GM19452 (cell line): ENCODE measurements at regions not wholly inside any gene's neighbourhood (a gene's known extent, or its start where the extent isn't known, plus 50 kb on each side); places are given as distances from the start of the nearest gene placed in this dataset.
A peak's percentile ranks its signal among the peaks of the same experiment; 100 is the strongest.
"Not testable (repeated sequence)": the region's sequence is repeated elsewhere in the genome, so short reads cannot be mapped to it uniquely, and the experiment has no call there.

Experiments used
- ATAC-seq: cut with Tn5 transposase; IDR thresholded peaks from one replicate; pipeline ENCODE4 v1.9.1; 2021; ENCODE audit not compliant: unreplicated experiment

DNA sequence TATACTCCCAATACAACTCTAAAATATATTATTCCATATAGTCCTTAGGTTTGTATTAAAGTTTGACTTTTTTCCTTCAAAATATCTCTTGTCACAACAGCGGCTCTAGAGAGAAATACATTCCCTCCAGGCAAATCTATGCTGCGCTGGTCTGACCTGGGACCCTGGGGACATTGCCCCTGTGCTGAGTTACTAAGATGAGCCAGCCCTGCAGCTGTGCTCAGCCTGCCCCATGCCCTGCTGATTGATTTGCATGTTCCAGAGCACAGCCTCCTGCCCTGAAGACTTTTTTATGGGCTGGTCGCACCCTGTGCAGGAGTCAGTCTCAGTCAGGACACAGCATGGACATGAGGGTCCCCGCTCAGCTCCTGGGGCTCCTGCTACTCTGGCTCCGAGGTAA, 1170.7 kb downstream of the RPIA start:
- ATAC-seq: not testable (repeated sequence)

DNA sequence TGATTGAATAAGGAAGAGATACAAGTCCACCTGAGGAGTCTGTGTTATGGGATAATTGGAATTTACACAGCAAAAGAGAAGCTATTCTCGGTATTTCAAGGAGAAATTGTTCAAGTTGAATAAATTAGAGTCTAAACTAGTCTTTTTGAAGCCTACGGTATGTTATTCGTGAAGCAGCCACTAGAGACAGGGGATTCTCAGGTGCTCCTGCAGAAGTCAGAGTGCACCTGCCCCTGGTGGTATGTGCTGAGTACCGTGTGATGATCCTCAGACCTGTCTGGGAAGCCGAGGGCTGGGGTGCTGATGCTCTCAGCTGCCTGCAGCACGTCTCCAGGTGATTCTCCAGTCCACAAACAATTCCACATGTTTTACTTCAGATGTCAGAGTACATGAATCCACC, 1171.7 kb downstream of the RPIA start:
- ATAC-seq: not testable (repeated sequence)

DNA sequence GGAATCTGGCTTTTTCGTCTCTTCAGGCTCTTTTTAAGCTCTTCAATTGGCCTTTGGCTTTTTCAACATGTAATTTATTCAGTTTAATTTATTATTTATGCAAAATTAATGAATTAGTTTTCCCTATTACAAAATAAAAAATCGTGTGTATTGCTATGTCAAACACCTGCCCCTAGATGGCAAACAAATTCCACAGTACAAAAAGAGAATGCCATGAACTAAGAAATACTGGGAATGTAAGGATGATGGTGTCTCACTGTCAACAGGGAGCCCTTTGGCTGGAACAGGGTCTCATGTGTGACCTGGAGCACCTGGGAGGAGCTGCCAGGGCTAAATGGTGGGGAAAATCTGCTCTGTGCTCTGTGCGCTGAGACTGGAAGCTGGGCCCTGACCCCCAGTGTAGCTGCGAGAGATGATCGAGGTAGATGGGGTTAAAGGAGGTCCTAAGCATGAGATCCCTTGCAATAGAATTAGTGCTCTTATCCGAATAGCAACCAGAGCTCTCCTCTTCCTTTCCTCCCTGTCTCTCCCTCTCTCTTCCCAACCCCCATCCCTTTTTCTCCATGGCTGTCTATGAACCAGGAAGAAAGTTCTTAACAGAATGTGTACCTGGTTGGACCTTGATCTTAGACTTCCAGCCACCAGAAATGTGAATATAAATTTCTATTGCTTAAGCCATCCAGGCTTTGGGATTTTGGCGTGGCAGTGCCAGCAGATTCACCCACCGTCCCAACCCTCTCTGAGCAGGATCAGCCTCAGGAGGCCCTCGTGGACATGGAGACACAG, 1183.5 kb downstream of the RPIA start:
- ATAC-seq: not testable (repeated sequence)

DNA sequence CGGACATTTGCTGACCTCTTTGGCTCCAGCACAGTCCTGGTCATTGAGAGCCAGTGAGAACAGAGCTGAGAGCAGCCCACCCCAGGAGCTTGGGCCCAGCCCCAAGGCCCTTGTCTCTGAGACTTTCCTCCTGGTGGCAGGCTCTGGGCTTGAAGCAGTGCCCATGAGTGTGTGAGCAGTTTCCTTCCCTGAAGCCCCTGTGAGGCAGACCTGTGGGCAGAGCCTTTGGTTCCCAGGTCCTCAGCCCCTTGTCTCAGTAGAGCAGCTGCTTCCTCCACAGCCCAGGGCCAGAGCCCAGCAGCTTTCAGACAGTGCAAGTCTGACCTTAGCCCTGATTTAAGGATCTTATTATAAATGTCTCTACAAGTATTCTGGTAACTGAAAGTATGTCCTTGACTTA, 1185.0 kb downstream of the RPIA start:
- not testable (repeated sequence) for ATAC-seq

DNA sequence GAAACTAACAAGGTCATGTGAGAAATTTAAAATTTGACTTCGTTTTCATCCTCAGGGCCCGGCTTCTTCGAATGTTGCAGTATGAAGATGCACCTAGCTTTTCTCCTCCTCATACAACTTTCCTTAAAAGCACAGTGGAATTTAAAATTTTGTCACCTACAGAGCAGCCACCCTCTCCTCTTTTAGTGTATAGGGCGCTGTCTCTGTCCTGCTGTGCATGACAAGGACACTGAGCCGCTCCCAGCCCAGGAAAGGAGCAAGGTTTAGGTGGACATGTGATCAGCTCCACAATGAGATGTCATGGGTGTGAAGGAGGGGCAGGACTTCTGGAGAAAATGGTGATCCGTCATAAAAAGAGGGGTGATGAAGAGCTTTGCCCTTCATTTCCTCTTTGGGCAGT, 1185.4 kb downstream of the RPIA start:
- not testable (repeated sequence) for ATAC-seq

DNA sequence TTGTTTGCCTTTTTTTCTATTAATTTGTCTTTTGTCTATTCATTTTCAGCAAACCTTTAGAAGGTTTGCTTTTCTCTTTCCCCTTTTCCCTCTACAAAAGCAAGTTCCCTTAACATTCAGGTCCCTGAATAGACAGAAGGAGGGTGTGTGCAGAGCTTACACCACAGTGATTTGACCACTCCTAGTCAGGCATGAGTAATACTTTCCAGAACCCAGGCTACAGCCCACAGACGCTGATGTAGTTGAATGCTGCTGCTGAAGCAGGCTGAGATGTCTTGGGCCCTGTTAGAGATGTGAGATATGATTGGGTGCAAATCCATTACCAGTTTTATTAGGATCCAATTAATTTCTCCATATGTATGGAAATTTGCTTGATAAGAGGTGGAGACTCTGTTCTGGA, 1191.4 kb downstream of the RPIA start:
- ATAC-seq: not testable (repeated sequence)

DNA sequence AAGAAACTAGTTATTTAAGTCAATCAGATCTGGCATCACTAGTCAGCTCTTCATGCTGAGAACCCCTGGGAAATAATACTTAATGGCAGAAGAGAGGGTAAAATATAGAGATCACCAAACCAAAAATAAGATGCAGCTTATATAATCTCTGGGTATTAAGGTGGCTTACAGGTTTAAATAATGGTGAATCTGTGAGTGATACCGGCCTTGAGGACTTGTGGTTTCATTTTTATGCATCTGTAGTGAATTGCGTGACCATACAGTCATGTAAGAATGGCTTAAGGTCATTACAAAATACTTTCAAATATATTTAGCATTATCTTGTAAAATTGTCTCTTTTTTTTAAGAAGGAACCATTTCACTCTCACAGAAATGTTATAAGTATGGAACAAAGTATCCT, 1192.2 kb downstream of the RPIA start:
- not testable (repeated sequence) for ATAC-seq

DNA sequence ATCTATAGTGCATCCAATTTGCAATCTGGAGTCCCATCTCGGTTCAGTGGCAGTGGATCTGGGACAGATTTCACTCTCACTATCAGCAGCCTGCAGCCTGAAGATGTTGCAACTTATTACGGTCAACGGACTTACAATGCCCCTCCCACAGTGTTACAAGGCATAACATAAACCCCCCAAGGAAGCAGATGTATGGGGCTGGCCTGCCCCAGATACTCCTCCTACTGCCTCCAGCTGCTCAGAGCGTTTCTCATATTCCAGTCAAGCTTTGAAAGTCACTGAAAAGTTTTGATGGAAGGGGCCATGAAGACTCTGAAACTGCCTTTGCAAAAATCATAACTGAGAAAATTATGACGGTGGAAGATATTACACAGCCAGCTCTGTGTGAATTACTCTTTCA, 1193.6 kb downstream of the RPIA start:
- not testable (repeated sequence) for ATAC-seq

DNA sequence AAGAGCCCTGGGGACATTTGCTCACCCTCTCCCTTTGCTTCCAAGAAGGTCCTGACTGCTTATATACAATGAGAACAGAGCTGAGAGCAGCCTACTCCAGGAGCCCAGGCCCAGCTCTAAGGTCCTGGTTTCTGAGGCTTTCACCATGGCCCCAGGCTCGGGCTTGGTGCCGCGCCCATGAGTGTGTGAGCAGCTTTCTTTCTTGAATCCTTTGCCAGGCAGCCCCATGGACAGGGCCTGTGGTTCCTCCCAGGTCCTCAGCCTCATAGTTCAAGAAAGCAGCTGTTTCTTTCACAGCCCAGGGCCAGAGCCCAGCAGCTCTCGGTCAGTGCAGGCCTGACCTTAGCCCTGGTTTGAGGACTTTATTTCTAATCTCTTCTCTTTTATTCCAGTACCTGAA, 1197.2 kb downstream of the RPIA start:
- ATAC-seq: not testable (repeated sequence)

DNA sequence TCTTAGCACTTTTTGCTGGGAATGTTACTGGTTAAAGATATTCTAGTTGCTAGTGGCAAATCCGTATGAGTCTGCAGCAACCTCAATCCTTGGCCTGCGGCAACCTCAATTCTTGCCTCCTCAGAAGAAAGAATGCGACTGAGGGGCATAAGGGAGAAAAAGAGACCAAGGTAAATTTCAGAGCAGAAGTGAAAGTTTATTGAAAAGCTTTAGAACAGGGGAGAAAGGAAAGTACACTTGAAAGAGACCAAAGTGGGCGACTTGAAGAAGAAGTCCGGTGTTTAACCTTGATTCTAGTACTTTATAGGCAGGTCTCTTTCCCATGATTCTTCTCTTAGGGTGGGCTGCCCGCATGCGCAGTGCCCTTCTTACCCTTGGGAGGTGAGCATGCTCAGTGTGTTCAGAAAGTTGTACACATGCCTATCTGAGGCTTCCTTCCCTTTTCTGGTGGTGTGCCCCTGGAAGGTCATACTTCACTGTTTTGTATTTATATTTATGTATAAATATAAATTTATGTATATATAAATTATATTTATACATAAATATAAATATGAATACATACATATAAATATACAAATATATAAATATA, 1198.8 kb downstream of the RPIA start:
- ATAC-seq: not testable (repeated sequence)

DNA sequence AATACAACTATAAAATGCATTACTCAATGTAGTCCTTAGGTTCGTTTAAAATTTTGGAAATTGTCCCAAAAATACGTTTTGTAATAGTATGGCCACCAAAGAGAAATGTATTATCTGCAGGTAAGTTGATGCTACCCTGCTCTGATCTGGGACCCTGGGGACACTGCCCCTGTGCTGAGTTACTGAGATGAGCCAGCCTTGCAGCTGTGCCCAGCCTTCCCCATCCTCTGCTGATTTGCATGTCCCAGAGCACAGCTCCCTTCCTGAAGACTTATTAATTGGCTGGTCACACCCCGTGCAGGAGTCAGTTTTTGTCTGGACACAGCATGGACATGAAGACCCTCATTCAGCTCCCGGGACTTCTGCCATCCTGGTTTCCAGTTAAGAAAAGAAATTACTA, 1203.5 kb downstream of the RPIA start:
- not testable (repeated sequence) for ATAC-seq

DNA sequence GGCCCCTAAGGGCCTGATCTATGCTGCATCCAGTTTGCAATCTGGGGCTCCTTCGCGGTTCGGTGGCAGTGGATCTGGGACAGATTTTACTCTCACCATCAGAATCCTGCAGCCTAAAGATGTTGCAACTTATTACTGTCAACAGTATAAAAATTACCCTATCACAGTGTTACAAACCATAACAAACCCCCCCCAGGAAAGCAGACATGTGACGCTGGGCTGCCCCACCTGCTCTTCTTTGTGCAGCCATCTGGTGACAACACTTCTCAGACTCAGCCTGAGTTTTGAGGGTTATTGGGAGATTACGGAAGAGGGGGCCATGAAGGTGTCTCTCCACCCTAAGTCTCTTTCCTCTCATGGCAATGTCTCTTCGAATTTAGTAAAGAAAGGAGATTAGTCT, 1204.2 kb downstream of the RPIA start:
- not testable (repeated sequence) for ATAC-seq

DNA sequence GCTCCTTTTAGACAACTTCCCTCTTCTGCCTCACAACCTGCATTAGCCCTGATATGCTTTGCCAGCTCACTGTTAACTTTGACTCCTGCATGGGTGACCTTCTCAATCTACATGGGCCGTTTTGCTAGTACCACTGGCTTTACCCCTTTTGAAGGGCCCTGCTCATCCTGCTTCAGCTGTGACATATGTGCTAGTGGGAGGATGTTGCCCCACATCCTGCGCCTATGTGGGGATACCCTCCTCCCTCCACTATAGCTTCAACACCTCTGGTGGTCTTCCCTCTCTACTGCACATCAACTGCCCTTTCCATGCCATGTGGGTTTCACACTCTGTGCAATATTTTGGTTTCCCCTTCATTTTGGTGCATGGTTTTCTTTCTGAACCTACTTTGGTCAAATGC, 1235.5 kb downstream of the RPIA start:
- not testable (repeated sequence) for ATAC-seq

DNA sequence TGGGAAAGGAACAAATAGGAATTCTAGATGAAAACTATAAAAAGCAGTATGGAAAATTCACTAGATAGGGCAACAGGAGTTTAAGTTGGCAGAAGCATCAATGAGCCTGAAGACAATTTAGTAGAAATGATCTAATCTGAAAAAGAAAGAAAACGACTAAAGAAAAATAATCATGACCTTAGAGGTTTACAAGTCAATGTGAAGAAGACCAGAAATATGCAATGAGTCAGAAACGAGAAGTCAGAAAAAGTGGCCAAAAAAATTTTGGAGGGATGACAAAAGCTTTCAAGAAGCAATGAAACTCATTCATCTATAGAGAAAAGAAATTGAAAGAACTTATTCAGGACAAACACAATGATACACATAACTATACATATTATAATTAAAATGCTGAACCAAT, 1244.0 kb downstream of the RPIA start:
- ATAC-seq: not testable (repeated sequence)

DNA sequence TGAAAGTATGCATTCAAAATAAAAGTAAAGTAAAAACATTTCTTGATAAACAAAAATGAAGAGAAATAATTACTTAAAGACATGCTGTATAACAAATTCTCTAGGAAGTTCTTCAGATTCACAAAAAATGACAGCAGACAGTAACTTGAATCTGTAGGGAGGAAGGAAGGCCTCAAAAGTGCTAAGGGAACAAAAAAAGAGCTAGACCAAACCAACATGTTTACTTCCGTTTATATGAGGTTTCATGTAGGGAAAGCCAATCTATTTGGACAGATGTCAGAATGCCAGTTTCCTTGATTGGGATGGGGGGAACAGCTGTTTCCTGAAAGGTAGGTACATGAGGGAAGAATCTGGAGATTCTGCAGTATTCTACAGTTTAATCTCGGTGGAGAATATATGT, 1244.5 kb downstream of the RPIA start:
- not testable (repeated sequence) for ATAC-seq

DNA sequence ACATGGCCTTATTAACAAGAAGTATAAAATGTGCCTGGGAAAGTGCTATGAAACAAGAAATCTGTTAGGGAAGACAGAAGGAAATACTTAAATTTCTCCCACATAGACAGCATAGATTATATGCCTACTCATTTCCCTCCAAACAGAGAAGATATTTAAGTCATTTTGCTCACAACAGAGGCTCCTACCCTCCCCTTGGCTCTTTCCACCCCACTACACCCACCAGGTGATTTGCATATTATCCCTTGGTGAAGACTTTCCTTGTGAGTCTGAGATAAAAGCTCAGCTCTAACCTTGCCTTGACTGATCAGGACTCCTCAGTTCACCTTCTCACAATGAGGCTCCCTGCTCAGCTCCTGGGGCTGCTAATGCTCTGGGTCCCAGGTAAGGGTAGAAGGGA, 1245.1 kb downstream of the RPIA start:
- not testable (repeated sequence) for ATAC-seq

DNA sequence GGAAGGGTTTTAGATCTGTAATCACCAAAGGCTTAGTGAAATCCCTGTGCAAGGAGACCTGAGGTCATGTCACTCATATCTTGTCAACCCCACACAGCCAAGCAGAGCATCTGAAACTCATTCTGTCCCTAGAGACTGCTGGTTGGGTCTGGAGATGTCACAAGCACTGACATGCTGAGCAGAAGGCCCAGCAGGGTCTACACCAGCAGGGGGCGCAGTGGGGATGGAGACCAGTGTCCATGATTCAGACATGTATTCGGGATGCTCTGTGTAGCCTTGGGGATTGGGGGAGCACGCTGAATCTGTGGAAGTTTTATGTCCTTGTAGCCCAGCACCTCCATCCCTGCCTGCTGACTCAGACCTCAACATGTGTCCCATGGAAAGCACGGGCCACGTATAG, 1247.3 kb downstream of the RPIA start:
- peak; percentile 86 for ATAC-seq

DNA sequence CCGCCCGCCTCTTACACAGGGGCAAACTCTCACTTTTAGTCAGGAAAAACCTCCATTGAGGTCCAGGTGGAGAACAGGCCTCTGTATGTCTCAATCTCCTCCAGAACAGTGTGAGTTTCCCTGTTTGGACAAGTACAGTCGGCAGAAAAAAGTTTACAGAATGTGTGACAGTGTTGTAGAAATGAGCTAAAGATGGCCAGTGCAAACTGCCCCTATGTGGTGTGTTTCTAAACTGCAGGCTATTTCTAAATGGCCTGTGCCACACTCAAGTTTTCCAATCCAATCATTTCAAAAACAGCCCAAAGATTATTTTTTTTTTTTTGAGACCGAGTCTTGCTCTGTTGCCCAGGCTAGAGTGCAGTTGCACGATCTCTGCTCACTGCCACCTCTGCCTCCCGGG, 1252.8 kb downstream of the RPIA start:
- ATAC-seq: not testable (repeated sequence)

DNA sequence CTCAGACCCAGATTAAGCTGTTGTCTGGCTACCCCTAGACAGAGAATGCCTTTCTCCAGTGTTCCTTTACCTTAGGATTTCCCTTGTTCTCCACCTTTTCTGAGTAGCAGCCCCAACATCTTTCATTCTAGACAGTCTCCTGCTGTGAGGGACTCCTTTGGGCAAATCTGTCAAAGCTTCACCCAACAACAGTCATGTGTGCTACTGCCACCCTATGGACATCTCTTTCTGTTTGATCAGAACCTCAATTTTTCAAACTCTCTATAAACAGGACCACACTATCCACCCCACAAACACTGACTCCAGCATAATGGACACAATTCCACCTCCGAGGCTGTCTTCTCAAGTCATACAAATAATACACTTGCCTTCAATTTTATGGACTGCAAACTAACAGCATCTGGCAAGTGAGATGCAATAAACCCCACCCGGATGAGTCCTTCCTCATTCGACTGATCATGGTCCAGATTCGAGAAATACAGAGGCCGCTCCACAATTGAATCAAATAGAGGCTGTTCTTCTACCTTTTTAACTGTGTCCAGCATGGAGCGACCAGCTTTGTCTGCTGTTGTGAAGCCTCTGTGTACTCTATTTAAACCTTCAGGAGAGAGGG, 1253.6 kb downstream of the RPIA start:
- not testable (repeated sequence) for ATAC-seq

DNA sequence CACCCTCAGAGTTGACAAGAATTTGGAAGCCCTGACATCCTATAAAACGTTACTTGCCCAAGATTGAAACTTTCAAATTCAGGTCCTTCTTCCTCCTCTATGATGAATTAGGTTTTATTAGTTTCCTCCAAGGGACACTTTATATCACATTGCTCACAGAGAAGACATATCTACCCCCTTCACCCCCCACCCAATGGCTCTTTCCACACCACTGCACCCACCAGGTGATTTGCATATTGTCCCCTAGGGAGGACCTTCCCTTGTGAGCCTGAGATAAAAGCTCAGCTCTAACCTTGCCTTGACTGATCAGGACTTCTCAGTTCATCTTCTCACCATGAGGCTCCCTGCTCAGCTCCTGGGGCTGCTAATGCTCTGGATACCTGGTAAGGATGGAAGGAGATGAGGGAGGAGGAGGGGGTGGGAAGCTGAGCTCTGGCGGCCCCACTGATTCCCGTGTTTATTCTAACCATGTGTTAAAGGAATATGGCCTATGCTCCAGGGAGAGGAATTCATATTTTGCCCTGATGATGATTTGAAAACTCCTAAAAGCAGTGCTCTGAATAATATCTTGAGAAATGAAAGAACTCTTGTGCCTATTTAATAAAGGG, 1255.8 kb downstream of the RPIA start:
- not testable (repeated sequence) for ATAC-seq

DNA sequence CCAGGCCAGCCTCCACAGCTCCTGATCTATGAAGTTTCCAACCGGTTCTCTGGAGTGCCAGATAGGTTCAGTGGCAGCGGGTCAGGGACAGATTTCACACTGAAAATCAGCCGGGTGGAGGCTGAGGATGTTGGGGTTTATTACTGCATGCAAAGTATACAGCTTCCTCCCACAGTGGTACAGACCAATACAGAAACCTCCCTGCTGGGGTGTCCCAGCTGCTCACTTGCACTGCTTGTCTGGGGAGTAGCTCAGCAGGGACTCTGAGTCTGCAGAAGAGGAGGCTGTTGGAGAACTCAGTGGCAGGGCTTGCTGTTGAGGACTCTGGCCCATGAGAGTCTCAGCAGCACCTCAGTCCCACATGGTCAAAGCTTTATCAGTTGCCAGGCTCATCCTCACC, 1256.6 kb downstream of the RPIA start:
- ATAC-seq: not testable (repeated sequence)

DNA sequence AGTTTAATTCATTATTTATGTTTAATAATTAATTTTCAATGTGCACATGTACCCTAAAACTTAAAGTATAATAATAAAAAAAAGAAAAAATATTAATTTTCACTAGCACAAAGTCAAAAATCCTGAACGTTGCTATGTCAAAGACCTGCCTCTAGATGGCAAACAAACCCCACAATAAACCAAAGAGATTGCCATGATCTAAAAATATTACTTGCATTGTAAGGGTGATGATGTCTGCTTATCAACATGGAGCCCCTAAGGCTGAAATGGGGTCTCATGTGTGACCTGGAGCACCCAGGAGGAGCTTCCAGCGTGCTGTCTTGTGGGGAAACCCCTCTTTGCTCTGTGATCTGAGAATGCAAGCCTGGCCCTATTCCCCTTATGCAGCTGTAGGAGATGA, 1259.3 kb downstream of the RPIA start:
- not testable (repeated sequence) for ATAC-seq
